Small intestine (tissue), 7 donors: ENCODE measurements at regions not wholly inside any gene's neighbourhood (a gene's known extent, or its start where the extent isn't known, plus 50 kb on each side); places are given as distances from the start of the nearest gene placed in this dataset.
A peak's percentile ranks its signal among the peaks of the same experiment; 100 is the strongest.

Experiments used
- DNase-seq, 2 donors: peaks; one replicate each; pipeline versions ENCODE4 v3.0.0 to v3.0.0-alpha.2; 2013
- FAIRE-seq: peaks from 2 replicates; lab custom pipeline; 2012; peaks lifted over from hg19 to GRCh38; lab: Jason Lieb, UNC
- H3K27ac ChIP-seq, 3 donors: one replicate each; pipeline ENCODE4 v1.5.1; 2013; ENCODE audit warnings: low read length in 2 of 3, mild to moderate bottlenecking in 2 of 3, control low read depth in 1 of 3, inconsistent platforms in 1 of 3, low read depth in 1 of 3, moderate library complexity in 1 of 3
- H3K27me3 ChIP-seq, 3 donors: one replicate each; pipeline ENCODE4 v1.6.1; 2013; ENCODE audit warnings: low read length in 3 of 3, inconsistent platforms in 1 of 3; ENCODE audit not compliant: control insufficient read depth in 3 of 3, insufficient read depth in 3 of 3
- H3K36me3 ChIP-seq, 3 donors: one replicate each; pipeline ENCODE4 v1.6.1; 2013; ENCODE audit warnings: low read length in 3 of 3, inconsistent platforms in 1 of 3, low read depth in 1 of 3, mild to moderate bottlenecking in 1 of 3, moderate library complexity in 1 of 3; ENCODE audit not compliant: control insufficient read depth in 3 of 3, insufficient read depth in 2 of 3
- H3K4me1 ChIP-seq, 3 donors: one replicate each; pipeline ENCODE4 v1.6.1; 2013; ENCODE audit warnings: low read length in 2 of 3, inconsistent platforms in 1 of 3, low read depth in 1 of 3, mild to moderate bottlenecking in 1 of 3, moderate library complexity in 1 of 3; ENCODE audit not compliant: control insufficient read depth in 3 of 3, insufficient read depth in 2 of 3
- H3K4me3 ChIP-seq, 3 donors: one replicate each; pipeline ENCODE4 v1.5.1; 2013; ENCODE audit warnings: low read length in 3 of 3, control low read depth in 1 of 3, inconsistent platforms in 1 of 3, low read depth in 1 of 3, mild to moderate bottlenecking in 1 of 3, moderate library complexity in 1 of 3
- H3K9me3 ChIP-seq, 2 donors: one replicate each; pipeline ENCODE4 v1.6.1; 2013; ENCODE audit warnings: low read depth in 1 of 2, low read length in 1 of 2; ENCODE audit not compliant: control insufficient read depth in 2 of 2, insufficient read depth in 1 of 2
- WGBS, 3 donors: extraction: QIAGEN DNeasy Blood & Tissue Kit; methylation state at CpG; one replicate each; pipeline ENCODE4 v1.1.7; 2013; 5-methylcytosine and 5-hydroxymethylcytosine counted together
- donor health status: healthy with polysubstance abuse.
- donor health status: control.
- donor health status: control.
- donor health status: Bipolar disorder and iron deficiency.
- donor health status: healthy.

GRCh38 chr3:68315964-68316363 lies 616.4 kb downstream of the TAFA4 start:
- Histone ChIP-seq H3K27ac (no peak overlapping the region), H3K36me3 (no peaks in the 10 kb centered on the region), H3K27me3 (no peaks in the 10 kb centered on the region), H3K4me3 (no peak overlapping the region), H3K9me3 (peaks cover 0 to 2% of the 10 kb centered on the region in 2 donors), H3K4me1 (no peaks in the 10 kb centered on the region)
- DNase-seq (no peak), FAIRE-seq (no peak)
- 71 to 78% (median 77%) methylated on average over 1 of the region's 1 CpG for WGBS, 3 donors

- DNase-seq, result no peak
- no peak for FAIRE-seq
Measured at GRCh38 chr3:68315546-68315945, 616.8 kb downstream of the TAFA4 start.

DNA sequence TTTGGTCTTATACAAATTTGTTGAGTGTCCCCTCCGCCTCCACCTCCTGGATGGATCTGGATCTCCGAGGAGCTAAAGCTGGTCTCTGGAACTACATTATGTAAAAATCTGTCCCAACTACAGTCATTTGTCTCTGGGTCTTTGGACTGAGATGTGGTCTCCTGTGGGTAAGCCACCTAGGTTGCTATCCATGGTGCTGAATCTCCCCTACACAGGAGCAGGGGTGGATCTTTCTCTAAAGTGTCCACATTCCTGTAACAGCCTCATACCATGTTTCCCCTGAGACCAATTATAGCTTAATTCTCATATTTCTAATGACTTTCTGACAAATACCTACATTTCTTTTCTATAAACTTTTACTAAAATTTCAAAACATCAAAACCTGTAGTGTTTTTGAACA lies 625.8 kb downstream of the TAFA4 start:
- Histone ChIP-seq H3K4me1 (no peaks in the 10 kb centered on the region), H3K36me3 (no peaks in the 10 kb centered on the region), H3K27ac (no peak overlapping the region), H3K4me3 (no peak overlapping the region), H3K27me3 (no peaks in the 10 kb centered on the region), H3K9me3 (peaks cover 0 to 4% of the 10 kb centered on the region in 2 donors)
- WGBS, 3 donors, result 74 to 87% (median 76%) methylated on average over 2 of the region's 2 CpGs
- DNase-seq, result peak; percentile 20 to 53
- no peak for FAIRE-seq

More at GRCh38 chr3:68315546-68315945, 616.8 kb downstream of the TAFA4 start:
- Histone ChIP-seq H3K9me3 (peaks cover 0 to 4% of the 10 kb centered on the region in 2 donors), H3K4me1 (no peaks in the 10 kb centered on the region), H3K4me3 (no peak overlapping the region), H3K36me3 (no peaks in the 10 kb centered on the region), H3K27ac (no peak overlapping the region), H3K27me3 (no peaks in the 10 kb centered on the region)
- WGBS, 3 donors, result 48 to 66% (median 51%) methylated on average over 1 of the region's 1 CpG

- Histone ChIP-seq H3K4me3 (no peak overlapping the region), H3K9me3 (peaks cover 0 to 4% of the 10 kb centered on the region in 2 donors), H3K4me1 (no peaks in the 10 kb centered on the region), H3K36me3 (no peaks in the 10 kb centered on the region), H3K27ac (no peak overlapping the region), H3K27me3 (no peaks in the 10 kb centered on the region)
- FAIRE-seq, result no peak
- DNase-seq, result no peak
- WGBS, 3 donors, result 80 to 100% (median 88%) methylated on average over 1 of the region's 1 CpG
Measured at GRCh38 chr3:68295457-68295856, 636.9 kb downstream of the TAFA4 start.

DNA sequence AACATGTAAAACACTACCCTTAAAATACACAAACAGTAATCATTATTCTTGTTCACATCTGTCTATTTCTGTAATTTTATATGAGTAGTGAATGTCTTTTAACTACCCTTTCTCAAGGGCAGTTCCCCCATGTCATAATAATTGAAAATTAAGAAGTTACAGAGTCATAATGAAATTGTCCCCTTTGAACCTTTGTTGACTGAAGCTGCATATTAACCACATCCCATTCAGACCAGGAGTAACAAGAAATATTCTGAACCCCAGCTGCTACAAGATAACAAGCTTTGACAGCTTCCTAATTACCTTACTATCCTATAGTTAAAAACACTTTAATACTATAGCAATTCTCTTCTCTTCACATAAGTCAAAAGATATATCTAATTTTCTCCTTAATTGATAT lies 635.9 kb upstream of the SUCLG2 start:
- no peaks in the 10 kb centered on the region for H3K36me3 ChIP-seq
- no peaks in the 10 kb centered on the region for H3K4me1 ChIP-seq
- no peak overlapping the region for H3K27ac ChIP-seq
- FAIRE-seq, result no peak
- no peak overlapping the region for H3K4me3 ChIP-seq
- no peaks in the 10 kb centered on the region for H3K9me3 ChIP-seq
- H3K27me3 ChIP-seq, result no peaks in the 10 kb centered on the region
- no peak for DNase-seq

GRCh38 chr3:68288085-68288484 lies 633.7 kb upstream of the SUCLG2 start:
- WGBS, 3 donors, result 71 to 84% (median 83%) methylated on average over 8 of the region's 8 CpGs
- DNase-seq (no peak), FAIRE-seq (no peak)
- H3K9me3 ChIP-seq, result no peaks in the 10 kb centered on the region
- H3K4me1 ChIP-seq, result no peaks in the 10 kb centered on the region
- H3K27ac ChIP-seq, result no peak overlapping the region
- H3K36me3 ChIP-seq, result no peaks in the 10 kb centered on the region
- no peak overlapping the region for H3K4me3 ChIP-seq
- H3K27me3 ChIP-seq, result no peaks in the 10 kb centered on the region

DNA sequence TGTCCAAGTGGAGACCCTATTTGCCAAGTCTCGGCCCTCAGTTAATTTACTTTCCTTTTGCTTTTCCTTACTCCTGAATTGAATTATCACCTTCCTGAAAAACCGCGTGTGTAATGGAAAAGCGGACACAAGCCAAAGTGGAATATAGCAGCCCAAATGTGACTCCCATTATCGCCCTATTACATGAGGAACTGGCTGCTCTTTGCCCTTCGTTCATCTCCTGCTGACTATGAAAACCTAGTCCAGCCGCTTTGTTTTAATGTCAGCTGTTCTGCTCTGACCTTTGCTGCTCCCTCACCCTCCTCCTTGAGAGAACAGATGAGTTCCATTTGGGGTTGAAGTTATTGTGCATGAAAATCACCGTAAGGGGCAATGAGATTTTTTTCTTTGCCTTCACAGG lies 632.7 kb upstream of the SUCLG2 start:
- DNase-seq (no peak), FAIRE-seq (no peak)
- H3K4me3 ChIP-seq, result no peak overlapping the region
- no peaks in the 10 kb centered on the region for H3K27me3 ChIP-seq
- no peak overlapping the region for H3K27ac ChIP-seq
- no peaks in the 10 kb centered on the region for H3K4me1 ChIP-seq
- H3K36me3 ChIP-seq, result no peaks in the 10 kb centered on the region
- WGBS, 3 donors, result 68 to 76% (median 75%) methylated on average over 8 of the region's 8 CpGs
- H3K9me3 ChIP-seq, result no peaks in the 10 kb centered on the region

GRCh38 chr3:68274286-68274685 lies 619.9 kb upstream of the SUCLG2 start:
- DNase-seq (peak in 1 of 2 donors; percentile 27), FAIRE-seq (no peak)
- Histone ChIP-seq H3K4me3 (no peak overlapping the region), H3K4me1 (no peaks in the 10 kb centered on the region), H3K27ac (no peak overlapping the region), H3K27me3 (peaks cover 0 to under 1% (median 0%) of the 10 kb centered on the region in 3 donors), H3K9me3 (no peaks in the 10 kb centered on the region), H3K36me3 (no peaks in the 10 kb centered on the region)
- WGBS, 3 donors, result 4 to 18% (median 8%) methylated on average over 1 of the region's 1 CpG

GRCh38 chr3:68271145-68271544 lies 616.7 kb upstream of the SUCLG2 start:
- Histone ChIP-seq H3K9me3 (no peaks in the 10 kb centered on the region), H3K27me3 (peaks cover 0 to 4% (median 0%) of the 10 kb centered on the region in 3 donors), H3K36me3 (no peaks in the 10 kb centered on the region), H3K4me1 (no peaks in the 10 kb centered on the region), H3K4me3 (no peak overlapping the region), H3K27ac (no peak overlapping the region)
- 69 to 87% (median 77%) methylated on average over 2 of the region's 2 CpGs for WGBS, 3 donors
- FAIRE-seq, result no peak
- no peak for DNase-seq
